Activated B cell treated with CpG ODN at 0.5 μM for 24 hours (primary cell): ENCODE measurements at regions not wholly inside any gene's neighbourhood (a gene's known extent, or its start where the extent isn't known, plus 50 kb on each side); places are given as distances from the start of the nearest gene placed in this dataset.

Experiments used
- ATAC-seq: fragments of 200-7000 bp; cut with Tn5 transposase; one replicate; pipeline ENCODE4 v1.10.0; 2021; ENCODE audit warnings: low read depth, mild to moderate bottlenecking, moderate library complexity
- CTCF ChIA-PET: fragments of 350-600 bp; sonication (Branson Sonifier 250); formaldehyde crosslinking; loops from one replicate; lab custom pipeline; 2021; ENCODE audit warnings: antibody characterized with exemption; lab: Charles Lee
- POLR2A ChIA-PET: fragments of 350-600 bp; sonication (Branson Sonifier 250); formaldehyde crosslinking; loops from one replicate; lab custom pipeline; 2021; ENCODE audit warnings: antibody characterized with exemption; lab: Charles Lee
- DNase-seq: peaks from one replicate; pipeline ENCODE4 v3.0.0; 2022
- H3K27ac Mint-ChIP-seq: one replicate; pipeline ENCODE4 v1.8.0; 2020; ENCODE audit warnings: mixed read lengths
- H3K27me3 Mint-ChIP-seq: one replicate; pipeline ENCODE4 v1.8.0; 2021; ENCODE audit warnings: mixed read lengths
- H3K36me3 Mint-ChIP-seq: one replicate; pipeline ENCODE4 v1.8.0; 2021; ENCODE audit warnings: low read depth, mixed read lengths
- H3K4me1 Mint-ChIP-seq: one replicate; pipeline ENCODE4 v1.8.0; 2021; ENCODE audit warnings: mixed read lengths
- H3K4me3 Mint-ChIP-seq: one replicate; pipeline ENCODE4 v1.8.0; 2020; ENCODE audit warnings: mild to moderate bottlenecking, mixed read lengths
- H3K9me3 Mint-ChIP-seq: one replicate; pipeline ENCODE4 v1.8.0; 2020; ENCODE audit warnings: mixed read lengths
- intact Hi-C: fragments of 100-400 bp; cut with micrococcal nuclease; formaldehyde crosslinking; loops from one replicate; pipeline ENCODE4 v1.15.1; 2024
- TF ChIP-seq, protein P1 (sequence below): fragments of 200-600 bp; IDR thresholded peaks from one replicate; pipeline ENCODE4 v1.8.0; 2022; ENCODE audit warnings: antibody characterized with exemption, mild to moderate bottlenecking

DNA sequence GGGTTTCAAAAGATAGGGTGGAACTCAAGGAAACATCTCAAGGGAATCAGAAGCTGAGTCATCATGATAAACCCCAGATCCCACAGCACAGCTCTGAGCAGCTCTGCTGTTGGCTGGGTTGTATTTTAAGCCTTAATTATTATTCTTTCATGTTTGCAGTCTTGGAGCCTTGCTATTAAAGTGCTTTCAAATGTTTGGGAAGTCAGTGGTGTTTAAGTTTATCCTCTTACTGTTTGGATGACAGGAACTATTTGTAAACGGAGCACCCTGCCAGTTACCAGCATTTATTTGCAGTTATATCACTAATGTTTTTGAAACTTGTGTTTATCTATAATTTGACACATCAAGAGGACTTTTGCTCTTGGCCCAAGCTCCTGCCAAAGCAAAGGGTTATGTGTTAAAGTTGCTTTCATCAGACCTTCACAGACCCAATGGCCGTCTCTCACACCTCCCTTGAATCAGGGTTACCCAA, 141.1 kb upstream of the SPDL1 start:
- ATAC-seq, result no peak
- TF ChIP-seq, protein P1, sequence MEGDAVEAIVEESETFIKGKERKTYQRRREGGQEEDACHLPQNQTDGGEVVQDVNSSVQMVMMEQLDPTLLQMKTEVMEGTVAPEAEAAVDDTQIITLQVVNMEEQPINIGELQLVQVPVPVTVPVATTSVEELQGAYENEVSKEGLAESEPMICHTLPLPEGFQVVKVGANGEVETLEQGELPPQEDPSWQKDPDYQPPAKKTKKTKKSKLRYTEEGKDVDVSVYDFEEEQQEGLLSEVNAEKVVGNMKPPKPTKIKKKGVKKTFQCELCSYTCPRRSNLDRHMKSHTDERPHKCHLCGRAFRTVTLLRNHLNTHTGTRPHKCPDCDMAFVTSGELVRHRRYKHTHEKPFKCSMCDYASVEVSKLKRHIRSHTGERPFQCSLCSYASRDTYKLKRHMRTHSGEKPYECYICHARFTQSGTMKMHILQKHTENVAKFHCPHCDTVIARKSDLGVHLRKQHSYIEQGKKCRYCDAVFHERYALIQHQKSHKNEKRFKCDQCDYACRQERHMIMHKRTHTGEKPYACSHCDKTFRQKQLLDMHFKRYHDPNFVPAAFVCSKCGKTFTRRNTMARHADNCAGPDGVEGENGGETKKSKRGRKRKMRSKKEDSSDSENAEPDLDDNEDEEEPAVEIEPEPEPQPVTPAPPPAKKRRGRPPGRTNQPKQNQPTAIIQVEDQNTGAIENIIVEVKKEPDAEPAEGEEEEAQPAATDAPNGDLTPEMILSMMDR, result no peak
- Mint-ChIP-seq H3K4me3 (no peak overlapping the region), H3K27me3 (peaks cover 5% of the 10 kb centered on the region), H3K27ac (no peak overlapping the region), H3K9me3 (no peaks in the 10 kb centered on the region), H3K4me1 (no peaks in the 10 kb centered on the region), H3K36me3 (no peaks in the 10 kb centered on the region)
- intact Hi-C loops, result no loop called here
- DNase-seq, result no peak
- CTCF ChIA-PET, result no interaction called here
- POLR2A ChIA-PET, result no interaction called here

GRCh38 chr5:169440107-169440705, 139.3 kb upstream of the SLIT3 start:
- no peak for DNase-seq
- H3K4me3 Mint-ChIP-seq, result no peak overlapping the region
- no peak for ATAC-seq
- POLR2A ChIA-PET, result no interaction called here
- H3K36me3 Mint-ChIP-seq, result no peaks in the 10 kb centered on the region
- H3K27me3 Mint-ChIP-seq, result peaks cover 5% of the 10 kb centered on the region
- TF ChIP-seq, protein P1, result no peak
- CTCF ChIA-PET, result no interaction called here
- intact Hi-C loops, result no loop called here
- no peak overlapping the region for H3K27ac Mint-ChIP-seq
- H3K4me1 Mint-ChIP-seq, result no peaks in the 10 kb centered on the region
- no peaks in the 10 kb centered on the region for H3K9me3 Mint-ChIP-seq

- ATAC-seq, result no peak
- no peaks in the 10 kb centered on the region for H3K36me3 Mint-ChIP-seq
- intact Hi-C loops, result no loop called here
These were observed 138.4 kb upstream of the SLIT3 start for GRCh38 chr5:169439362-169439761.

GRCh38 chr5:169435506-169436229, 134.7 kb upstream of the SLIT3 start:
- no peaks in the 10 kb centered on the region for H3K4me1 Mint-ChIP-seq
- peaks cover 5% of the 10 kb centered on the region for H3K27me3 Mint-ChIP-seq
- ChIA-PET CTCF (no interaction called here), POLR2A (no interaction called here)
- no peaks in the 10 kb centered on the region for H3K9me3 Mint-ChIP-seq
- intact Hi-C loops, result no loop called here
- no peak for ATAC-seq
- H3K27ac Mint-ChIP-seq, result no peak overlapping the region
- no peak overlapping the region for H3K4me3 Mint-ChIP-seq
- H3K36me3 Mint-ChIP-seq, result no peaks in the 10 kb centered on the region
- TF ChIP-seq, protein P1, result no peak
- no peak for DNase-seq

More at GRCh38 chr5:169439362-169439761, 138.4 kb upstream of the SLIT3 start:
- Mint-ChIP-seq H3K4me1 (no peaks in the 10 kb centered on the region), H3K27me3 (peaks cover 5% of the 10 kb centered on the region), H3K9me3 (no peaks in the 10 kb centered on the region), H3K27ac (no peak overlapping the region), H3K4me3 (no peak overlapping the region)
- ChIA-PET POLR2A (no interaction called here), CTCF (no interaction called here)
- TF ChIP-seq, protein P1, result no peak
- DNase-seq, result no peak

GRCh38 chr5:169433221-169433651, 132.3 kb upstream of the SLIT3 start:
- no peak for DNase-seq
- ChIA-PET CTCF (no interaction called here), POLR2A (no interaction called here)
- Mint-ChIP-seq H3K27me3 (no peaks in the 10 kb centered on the region), H3K4me3 (no peak overlapping the region), H3K27ac (no peak overlapping the region), H3K4me1 (no peaks in the 10 kb centered on the region), H3K9me3 (no peaks in the 10 kb centered on the region), H3K36me3 (no peaks in the 10 kb centered on the region)
- TF ChIP-seq, protein P1, result no peak
- no peak for ATAC-seq
- intact Hi-C loops, result no loop called here
